ENCODE measurements at regions not wholly inside any gene's neighbourhood (a gene's known extent, or its start where the extent isn't known, plus 50 kb on each side); places are given as distances from the start of the nearest gene placed in this dataset.

- H3K4me1 ChIP-seq, result peaks cover 10% of the 10 kb centered on the region; the same call in 1 of the 3 replicates
- no peak overlapping the region for H3K4me3 ChIP-seq
- no peak overlapping the region for H3K27ac ChIP-seq
- WGBS (ENCODE audit: missing lambda C conversion rate), result 83% methylated on average over 1 of the region's 1 CpG
- FAIRE-seq, result no peak
- ATAC-seq, result no peak
- no peaks in the 10 kb centered on the region for H3K9me3 ChIP-seq
- DNase-seq (ENCODE audit: low read depth in 1 of 2, low spot score in 1 of 2), result no peak
- H3K4me2 ChIP-seq, result no peak overlapping the region
- POLR2A ChIA-PET, result no interaction called here
- CTCF ChIA-PET, result no interaction called here
- TF ChIP-seq NPAS2 (CRISPR knock-in tag; IDR thresholded peaks at IDR 0.05; ENCODE audit: borderline replicate concordance) (no peak), MAZ (IDR thresholded peaks at IDR 0.05; ENCODE audit: borderline replicate concordance, low read depth, low read length) (no peak), RNF2 (IDR thresholded peaks at IDR 0.05; ENCODE audit: borderline replicate concordance, low read depth) (no peak), CHD4 (IDR thresholded peaks at IDR 0.05; ENCODE audit: borderline replicate concordance) (no peak), FOSL2 (IDR thresholded peaks at IDR 0.05) (no peak), FOSL2 (CRISPR knock-in tag; IDR thresholded peaks at IDR 0.05) (no peak), EHF (CRISPR knock-in tag; IDR thresholded peaks at IDR 0.05) (no peak), ZFP36 (IDR thresholded peaks at IDR 0.05; ENCODE audit: borderline replicate concordance, partially characterized antibody) (no peak), CBX2 (IDR thresholded peaks at IDR 0.05; ENCODE audit: borderline replicate concordance, low read depth) (no peak), KDM5A (IDR thresholded peaks at IDR 0.05) (no peak), JUN (IDR thresholded peaks at IDR 0.05) (no peak), RAD21 (conservative IDR thresholded peaks at IDR 0.05 in 1 of 2, IDR thresholded peaks at IDR 0.05 in 1 of 2) (no peak)
- TF ChIP-seq, protein P1, sequence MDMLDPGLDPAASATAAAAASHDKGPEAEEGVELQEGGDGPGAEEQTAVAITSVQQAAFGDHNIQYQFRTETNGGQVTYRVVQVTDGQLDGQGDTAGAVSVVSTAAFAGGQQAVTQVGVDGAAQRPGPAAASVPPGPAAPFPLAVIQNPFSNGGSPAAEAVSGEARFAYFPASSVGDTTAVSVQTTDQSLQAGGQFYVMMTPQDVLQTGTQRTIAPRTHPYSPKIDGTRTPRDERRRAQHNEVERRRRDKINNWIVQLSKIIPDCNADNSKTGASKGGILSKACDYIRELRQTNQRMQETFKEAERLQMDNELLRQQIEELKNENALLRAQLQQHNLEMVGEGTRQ (IDR thresholded peaks at IDR 0.05), result no peak
- TF ChIP-seq, protein P2, sequence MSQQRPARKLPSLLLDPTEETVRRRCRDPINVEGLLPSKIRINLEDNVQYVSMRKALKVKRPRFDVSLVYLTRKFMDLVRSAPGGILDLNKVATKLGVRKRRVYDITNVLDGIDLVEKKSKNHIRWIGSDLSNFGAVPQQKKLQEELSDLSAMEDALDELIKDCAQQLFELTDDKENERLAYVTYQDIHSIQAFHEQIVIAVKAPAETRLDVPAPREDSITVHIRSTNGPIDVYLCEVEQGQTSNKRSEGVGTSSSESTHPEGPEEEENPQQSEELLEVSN (IDR thresholded peaks at IDR 0.05; ENCODE audit: borderline replicate concordance, low read depth), result no peak
Measured at GRCh38 chr5:33205727-33206410, 234.9 kb upstream of the TARS1 start.

GRCh38 chr5:33206962-33207506 lies 233.7 kb upstream of the TARS1 start:
- no peak overlapping the region for H3K4me2 ChIP-seq
- 83% methylated on average over 3 of the region's 3 CpGs for WGBS (ENCODE audit: missing lambda C conversion rate)
- DNase-seq (ENCODE audit: low read depth in 1 of 2, low spot score in 1 of 2), result no peak
- H3K9me3 ChIP-seq, result no peaks in the 10 kb centered on the region
- no peak for FAIRE-seq
- no peak for ATAC-seq
- TF ChIP-seq CHD2 (IDR thresholded peaks at IDR 0.05; ENCODE audit: low read length, partially characterized antibody), result no peak
- no peak for TF ChIP-seq FOSL2 (IDR thresholded peaks at IDR 0.05)
- TF ChIP-seq FOSL2 (CRISPR knock-in tag; IDR thresholded peaks at IDR 0.05), result no peak
- TF ChIP-seq ESRRA (IDR thresholded peaks at IDR 0.05; ENCODE audit: borderline replicate concordance, low read length), result no peak
- TF ChIP-seq ZNF302 (CRISPR knock-in tag; IDR thresholded peaks at IDR 0.05), result no peak
- TF ChIP-seq HDAC2 (IDR thresholded peaks at IDR 0.05), result no peak
- no peak for TF ChIP-seq KDM1A (IDR thresholded peaks at IDR 0.05; ENCODE audit: low read depth)
- TF ChIP-seq CHD4 (IDR thresholded peaks at IDR 0.05; ENCODE audit: borderline replicate concordance), result no peak
- no peak for TF ChIP-seq BHLHE40 (IDR thresholded peaks at IDR 0.05; ENCODE audit: low read depth, low read length)
- no peak for TF ChIP-seq HMGXB4 (CRISPR knock-in tag; IDR thresholded peaks at IDR 0.05; ENCODE audit: borderline replicate concordance)
- TF ChIP-seq CEBPB (IDR thresholded peaks at IDR 0.05), result no peak
- TF ChIP-seq RNF2 (IDR thresholded peaks at IDR 0.05; ENCODE audit: borderline replicate concordance, low read depth), result no peak
- TF ChIP-seq MYC (IDR thresholded peaks at IDR 0.05; ENCODE audit: borderline replicate concordance, low read length), result no peak
- no peak for TF ChIP-seq HEYL (CRISPR knock-in tag; IDR thresholded peaks at IDR 0.05)
- no peak for TF ChIP-seq ZC3H11A (IDR thresholded peaks at IDR 0.05)
- TF ChIP-seq CBX2 (IDR thresholded peaks at IDR 0.05; ENCODE audit: borderline replicate concordance, low read depth), result no peak
- ChIA-PET CTCF (interaction anchor here (0.7 to 1.0 kb wide), 2 partner anchors 10 to 216 kb away, joined by 3 read pairs; no protein-coding TSS in a partner anchor), POLR2A (no interaction called here)
- no peak overlapping the region for H3K27ac ChIP-seq
- peaks cover 10% of the 10 kb centered on the region; the same call in 1 of the 3 replicates for H3K4me1 ChIP-seq
- H3K4me3 ChIP-seq, result no peak overlapping the region

Data from A549 (cell line).